Activated CD4-positive, alpha-beta T cell treated with anti-CD3 and anti-CD28 coated beads, Interleukin-2, amount 50 U/mL, for 24 hours (primary cell): ENCODE measurements at regions not wholly inside any gene's neighbourhood (a gene's known extent, or its start where the extent isn't known, plus 50 kb on each side); places are given as distances from the start of the nearest gene placed in this dataset.

Experiments used
- DNase-seq, 2 donors: peaks; one replicate each; pipeline ENCODE4 v3.0.0-alpha.2; 2020; ENCODE audit warnings: low read depth in 1 of 2, low spot score in 1 of 2

GRCh38 chr21:20720623-20721022, 277.6 kb upstream of the NCAM2 start:
- no peak for DNase-seq

- no peak for DNase-seq
These were observed 277.1 kb upstream of the NCAM2 start for GRCh38 chr21:20721151-20721550.

GRCh38 chr21:20728691-20729090, 269.5 kb upstream of the NCAM2 start:
- no peak for DNase-seq

GRCh38 chr21:20729376-20729775, 268.8 kb upstream of the NCAM2 start:
- no peak for DNase-seq

GRCh38 chr21:20730441-20730840, 267.8 kb upstream of the NCAM2 start:
- no peak for DNase-seq

- no peak for DNase-seq
These were observed 263.0 kb upstream of the NCAM2 start for GRCh38 chr21:20735257-20735656.

GRCh38 chr21:20737227-20737913, 260.8 kb upstream of the NCAM2 start:
- no peak for DNase-seq

- no peak for DNase-seq
These were observed 258.8 kb upstream of the NCAM2 start for GRCh38 chr21:20739421-20739820.

GRCh38 chr21:20741445-20741844, 256.8 kb upstream of the NCAM2 start:
- no peak for DNase-seq

- no peak for DNase-seq
These were observed 238.0 kb upstream of the NCAM2 start for GRCh38 chr21:20760221-20760620.

- DNase-seq: no peak
These were observed 223.5 kb upstream of the NCAM2 start for GRCh38 chr21:20774737-20775136.

- DNase-seq: no peak
These were observed 218.9 kb upstream of the NCAM2 start for GRCh38 chr21:20779321-20779720.

- no peak for DNase-seq
These were observed 214.6 kb upstream of the NCAM2 start for GRCh38 chr21:20783611-20784010.

- DNase-seq: no peak
These were observed 208.3 kb upstream of the NCAM2 start for GRCh38 chr21:20789729-20790500.

- no peak for DNase-seq
These were observed 198.1 kb upstream of the NCAM2 start for GRCh38 chr21:20800106-20800505.

- no peak for DNase-seq
These were observed 196.0 kb upstream of the NCAM2 start for GRCh38 chr21:20802201-20802600.

- DNase-seq: no peak
These were observed 195.5 kb upstream of the NCAM2 start for GRCh38 chr21:20802631-20803260.

GRCh38 chr21:20811702-20812101, 186.5 kb upstream of the NCAM2 start:
- no peak for DNase-seq

GRCh38 chr21:20814090-20814489, 184.1 kb upstream of the NCAM2 start:
- no peak for DNase-seq

GRCh38 chr21:20822666-20823065, 175.5 kb upstream of the NCAM2 start:
- no peak for DNase-seq

- no peak for DNase-seq
These were observed 145.3 kb upstream of the NCAM2 start for GRCh38 chr21:20852866-20853265.

- DNase-seq: no peak
These were observed 141.3 kb upstream of the NCAM2 start for GRCh38 chr21:20856926-20857325.
